SK-N-SH (cell line): ENCODE measurements at regions not wholly inside any gene's neighbourhood (a gene's known extent, or its start where the extent isn't known, plus 50 kb on each side); places are given as distances from the start of the nearest gene placed in this dataset.

ENCODE experiments used
- CTCF ChIA-PET: fragments of 300-600, 350-600 bp; formaldehyde crosslinking; extraction: SDS; loops from one replicate; lab custom pipeline; 2021; lab: Yijun Ruan, JAX
- POLR2A ChIA-PET: fragments of 350-600 bp; sonication (Branson Sonifier 250); formaldehyde crosslinking; extraction: SDS; loops from one replicate; lab custom pipeline; 2020; ENCODE audit warnings: antibody characterized with exemption, inconsistent platforms; lab: Yijun Ruan, JAX
- DNase-seq: peaks from one replicate; pipeline ENCODE4 v3.0.0; 2012
- H2AFZ ChIP-seq: fragments of 200-600 bp; sonication (generic); 2 replicates; pipeline ENCODE4 v1.8.1; 2016; ENCODE audit warnings: antibody characterized with exemption, mild to moderate bottlenecking, low read depth
- H3F3A ChIP-seq: fragments of 200-600 bp; sonication (generic); replicated peaks from 2 replicates; pipeline ENCODE3; 2016; ENCODE audit warnings: antibody characterized with exemption, mild to moderate bottlenecking; ENCODE audit not compliant: insufficient read depth
- H3K27ac ChIP-seq, 2 experiments: fragments of 200-500 bp in 1 of 2; fragments of 200-600 bp in 1 of 2; sonication (Bioruptor generic) in 1 of 2; sonication (generic), shearing (Covaris generic) in 1 of 2; 2 replicates each; pipeline versions ENCODE4 v1.5.1 to v1.6.1; 2014 to 2016; ENCODE audit warnings: low read depth in 2 of 2, inconsistent platforms in 1 of 2, low read length in 1 of 2, mild to moderate bottlenecking in 1 of 2, mixed read lengths in 1 of 2
- H3K27me3 ChIP-seq: fragments of 200-600 bp; sonication (generic), shearing (Covaris generic); 2 replicates; pipeline ENCODE4 v1.6.1; 2016; ENCODE audit warnings: mixed run types; ENCODE audit not compliant: insufficient read depth
- H3K36me3 ChIP-seq, 2 experiments: fragments of 200-500 bp in 1 of 2; fragments of 200-600 bp in 1 of 2; sonication (Bioruptor generic) in 1 of 2; sonication (generic) in 1 of 2; replicated peaks in 1 of 2; 2 replicates each; pipeline versions ENCODE3 to v1.5.1; 2014 to 2016; ENCODE audit warnings: low read length in 1 of 2, mild to moderate bottlenecking in 1 of 2; ENCODE audit not compliant: insufficient read depth in 2 of 2, control insufficient read depth in 1 of 2
- H3K4me1 ChIP-seq, 2 experiments: fragments of 200-500 bp in 1 of 2; fragments of 200-600 bp in 1 of 2; sonication (Bioruptor generic) in 1 of 2; sonication (generic), shearing (Covaris generic) in 1 of 2; 2 replicates each; pipeline versions ENCODE4 v1.5.1 to v1.6.1; 2014 to 2016; ENCODE audit warnings: low read depth in 1 of 2, low read length in 1 of 2, mixed run types in 1 of 2; ENCODE audit not compliant: insufficient read depth in 2 of 2, control insufficient read depth in 1 of 2
- H3K4me2 ChIP-seq: fragments of 200-600 bp; sonication (generic), shearing (Covaris generic); 2 replicates; pipeline ENCODE4 v1.6.1; 2017; ENCODE audit warnings: mixed run types
- H3K4me3 ChIP-seq, 2 experiments: fragments of 200-500 bp in 1 of 2; fragments of 200-600 bp in 1 of 2; sonication (Bioruptor generic) in 1 of 2; sonication (generic), shearing (Covaris generic) in 1 of 2; 2 replicates each; pipeline versions ENCODE4 v1.5.1 to v1.8.1; 2014 to 2016; ENCODE audit warnings: low read depth in 2 of 2, inconsistent platforms in 1 of 2, low read length in 1 of 2, mild to moderate bottlenecking in 1 of 2, mixed read lengths in 1 of 2, moderate library complexity in 1 of 2
- H3K79me2 ChIP-seq: fragments of 200-600 bp; sonication (generic); 2 replicates; pipeline ENCODE4 v1.8.1; 2017; ENCODE audit warnings: mild to moderate bottlenecking; ENCODE audit not compliant: insufficient read depth
- H3K9ac ChIP-seq: fragments of 200-600 bp; sonication (generic); 2 replicates; pipeline ENCODE4 v1.6.1; 2017; ENCODE audit warnings: mixed run types
- H3K9me2 ChIP-seq: fragments of 200-600 bp; sonication (generic); 2 replicates; pipeline ENCODE4 v1.6.1; 2017; ENCODE audit warnings: mixed run types
- H3K9me3 ChIP-seq: fragments of 200-600 bp; sonication (generic); 2 replicates; pipeline ENCODE4 v1.6.1; 2017; ENCODE audit warnings: mixed run types, mild to moderate bottlenecking, moderate library complexity
- H4K20me1 ChIP-seq: fragments of 200-600 bp; sonication (generic); 2 replicates; pipeline ENCODE4 v1.6.1; 2017; ENCODE audit warnings: mild to moderate bottlenecking, mixed run types; ENCODE audit not compliant: insufficient read depth
- CTCF ChIP-seq: fragments of 200-600 bp; sonication (generic); IDR thresholded peaks from 2 replicates; pipeline ENCODE4 v1.6.1; 2017; ENCODE audit warnings: antibody characterized with exemption, mild to moderate bottlenecking, moderate library complexity
- ELF1 ChIP-seq: IDR thresholded peaks from 2 replicates; pipeline ENCODE4 v1.4.0; 2012
- EZH2phosphoT487 ChIP-seq: fragments of 200-600 bp; sonication (generic); IDR thresholded peaks from 2 replicates; pipeline ENCODE4 v1.6.1; 2017; ENCODE audit warnings: low read depth, mixed run types, mild to moderate bottlenecking, antibody characterized with exemption, moderate library complexity, borderline replicate concordance
- FOXJ3 ChIP-seq: sonication (generic); formaldehyde crosslinking; IDR thresholded peaks from 2 replicates; pipeline ENCODE4 v1.5.1; 2020; ENCODE audit warnings: mild to moderate bottlenecking, missing genetic modification reagents
- FOXM1 ChIP-seq: IDR thresholded peaks from 2 replicates; pipeline ENCODE4 v1.4.0; 2012; ENCODE audit warnings: low read depth, mild to moderate bottlenecking
- JUND ChIP-seq: IDR thresholded peaks from 2 replicates; pipeline ENCODE4 v1.4.0; 2012
- MEF2A ChIP-seq: IDR thresholded peaks from 2 replicates; pipeline ENCODE4 v1.4.0; 2012; ENCODE audit warnings: low read depth, borderline replicate concordance
- NFIC ChIP-seq: IDR thresholded peaks from 2 replicates; pipeline ENCODE4 v1.4.0; 2012; ENCODE audit warnings: borderline replicate concordance
- NRF1 ChIP-seq: IDR thresholded peaks from 2 replicates; pipeline ENCODE4 v1.6.1; 2012; ENCODE audit warnings: low read depth, mild to moderate bottlenecking, low read length
- RXRA ChIP-seq: IDR thresholded peaks from 2 replicates; pipeline ENCODE4 v1.4.0; 2012; ENCODE audit warnings: low read depth, mild to moderate bottlenecking, borderline replicate concordance
- SMC3 ChIP-seq: IDR thresholded peaks from 2 replicates; pipeline ENCODE4 v1.6.1; 2012; ENCODE audit warnings: low read depth, low read length, improper control_type of control experiment
- TAF1 ChIP-seq: IDR thresholded peaks from 2 replicates; pipeline ENCODE4 v1.6.1; 2012; ENCODE audit warnings: low read depth, mild to moderate bottlenecking, low read length, moderate library complexity, borderline replicate concordance
- USF2 ChIP-seq: fragments of 150-350 bp; IDR thresholded peaks from 2 replicates; pipeline ENCODE4 v1.6.1; 2017; ENCODE audit warnings: antibody characterized with exemption, low read length, low read depth, borderline replicate concordance
- WGBS: methylation state at CpG from one replicate; pipeline ENCODE4 v1.1.6; 2017; ENCODE audit warnings: low lambda C conversion rate; 5-methylcytosine and 5-hydroxymethylcytosine counted together

- no peak overlapping the region for H3K27ac ChIP-seq
- no peaks in the 10 kb centered on the region for H4K20me1 ChIP-seq
- no peaks in the 10 kb centered on the region for H3K9me3 ChIP-seq
- no peaks in the 10 kb centered on the region for H3K79me2 ChIP-seq
- WGBS, result 74% methylated on average over 12 of the region's 13 CpGs
- no peak overlapping the region for H3K4me3 ChIP-seq
- H3K36me3 ChIP-seq, result no peaks in the 10 kb centered on the region
- no peak for DNase-seq
- no peak overlapping the region for H3K9ac ChIP-seq
- no peak overlapping the region for H2AFZ ChIP-seq
- H3K27me3 ChIP-seq, result no peaks in the 10 kb centered on the region
- H3K4me1 ChIP-seq, result 0 out of 4 replicates have a peak, but pooled peaks cover 0 to 4% of the 10 kb centered on the region in 2 experiments
- no peaks in the 10 kb centered on the region for H3F3A ChIP-seq
- POLR2A ChIA-PET, result no interaction called here
- H3K9me2 ChIP-seq, result no peaks in the 10 kb centered on the region
- TF ChIP-seq NFIC (no peak), NRF1 (no peak)
- H3K4me2 ChIP-seq, result no peak overlapping the region
- CTCF ChIA-PET, result no interaction called here
Measured at GRCh38 chr1:58922302-58923089, 138.6 kb upstream of the JUN start.

GRCh38 chr1:58923090-58923470 lies 139.2 kb upstream of the JUN start:
- Histone ChIP-seq H3K4me3 (no peak overlapping the region), H3K9me2 (no peaks in the 10 kb centered on the region), H3K4me2 (no peak overlapping the region), H3K27ac (no peak overlapping the region), H2AFZ (no peak overlapping the region), H3K79me2 (no peaks in the 10 kb centered on the region), H3K9ac (no peak overlapping the region), H4K20me1 (no peaks in the 10 kb centered on the region), H3K4me1 (0 out of 4 replicates have a peak, but pooled peaks cover 0 to 4% of the 10 kb centered on the region in 2 experiments), H3K27me3 (no peaks in the 10 kb centered on the region), H3F3A (no peaks in the 10 kb centered on the region), H3K9me3 (no peaks in the 10 kb centered on the region), H3K36me3 (no peaks in the 10 kb centered on the region)
- TF ChIP-seq SMC3, result no peak
- no peak for TF ChIP-seq FOXM1
- TF ChIP-seq EZH2phosphoT487, result no peak
- no peak for TF ChIP-seq MEF2A
- no peak for TF ChIP-seq TAF1
- TF ChIP-seq ELF1, result no peak
- no peak for TF ChIP-seq RXRA
- no peak for TF ChIP-seq CTCF
- no peak for TF ChIP-seq FOXJ3 (CRISPR knock-in tag)
- TF ChIP-seq JUND, result no peak
- no peak for TF ChIP-seq USF2
- TF ChIP-seq NRF1, result no peak
- DNase-seq, result no peak
- WGBS, result 93% methylated on average over 3 of the region's 3 CpGs
- CTCF ChIA-PET, result no interaction called here
- POLR2A ChIA-PET, result no interaction called here
